PFSK-1 (cell line): ENCODE measurements at regions not wholly inside any gene's neighbourhood (a gene's known extent, or its start where the extent isn't known, plus 50 kb on each side); places are given as distances from the start of the nearest gene placed in this dataset.

Experiments
- POLR2AphosphoS5 ChIP-seq: IDR thresholded peaks from 2 replicates; pipeline ENCODE4 v1.6.1; 2012; ENCODE audit warnings: low read depth, mild to moderate bottlenecking, control low read depth, low read length, moderate library complexity
- SIN3A ChIP-seq: IDR thresholded peaks from 2 replicates; pipeline ENCODE4 v1.6.1; 2012; ENCODE audit warnings: mild to moderate bottlenecking, low read length, moderate library complexity, borderline replicate concordance; ENCODE audit not compliant: insufficient read depth

DNA sequence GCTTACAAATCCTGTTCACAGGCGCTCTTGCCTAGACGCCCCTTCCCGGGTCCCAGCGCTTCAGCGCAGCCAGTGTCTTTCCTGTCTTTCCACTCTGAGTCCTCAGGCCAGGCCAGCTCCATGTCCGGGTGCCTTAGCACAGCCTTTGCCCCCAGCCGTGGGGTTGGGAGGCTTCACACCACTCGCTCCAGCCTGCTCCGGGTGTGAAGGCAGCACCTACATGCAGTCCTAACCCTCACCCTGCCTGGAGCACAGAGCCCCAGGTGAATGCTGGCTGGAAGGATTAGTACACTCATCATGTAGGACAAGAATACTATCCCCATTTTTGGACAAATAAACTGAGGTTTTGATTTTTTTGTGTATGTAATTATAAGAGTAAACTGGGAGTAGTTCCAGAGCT, 81.7 kb upstream of the TMEM72 start:
- no peak for TF ChIP-seq POLR2AphosphoS5
- TF ChIP-seq SIN3A = no peak
